SK-N-SH (cell line): ENCODE measurements at regions not wholly inside any gene's neighbourhood (a gene's known extent, or its start where the extent isn't known, plus 50 kb on each side); places are given as distances from the start of the nearest gene placed in this dataset.

ENCODE experiments used
- CTCF ChIA-PET: fragments of 300-600, 350-600 bp; formaldehyde crosslinking; extraction: SDS; loops from one replicate; lab custom pipeline; 2021; lab: Yijun Ruan, JAX
- POLR2A ChIA-PET: fragments of 350-600 bp; sonication (Branson Sonifier 250); formaldehyde crosslinking; extraction: SDS; loops from one replicate; lab custom pipeline; 2020; ENCODE audit warnings: antibody characterized with exemption, inconsistent platforms; lab: Yijun Ruan, JAX
- DNase-seq: peaks from one replicate; pipeline ENCODE4 v3.0.0; 2012
- H2AFZ ChIP-seq: fragments of 200-600 bp; sonication (generic); 2 replicates; pipeline ENCODE4 v1.8.1; 2016; ENCODE audit warnings: antibody characterized with exemption, mild to moderate bottlenecking, low read depth
- H3F3A ChIP-seq: fragments of 200-600 bp; sonication (generic); replicated peaks from 2 replicates; pipeline ENCODE3; 2016; ENCODE audit warnings: antibody characterized with exemption, mild to moderate bottlenecking; ENCODE audit not compliant: insufficient read depth
- H3K27ac ChIP-seq, 2 experiments: fragments of 200-500 bp in 1 of 2; fragments of 200-600 bp in 1 of 2; sonication (Bioruptor generic) in 1 of 2; sonication (generic), shearing (Covaris generic) in 1 of 2; 2 replicates each; pipeline versions ENCODE4 v1.5.1 to v1.6.1; 2014 to 2016; ENCODE audit warnings: low read depth in 2 of 2, inconsistent platforms in 1 of 2, low read length in 1 of 2, mild to moderate bottlenecking in 1 of 2, mixed read lengths in 1 of 2
- H3K27me3 ChIP-seq: fragments of 200-600 bp; sonication (generic), shearing (Covaris generic); 2 replicates; pipeline ENCODE4 v1.6.1; 2016; ENCODE audit warnings: mixed run types; ENCODE audit not compliant: insufficient read depth
- H3K36me3 ChIP-seq, 2 experiments: fragments of 200-500 bp in 1 of 2; fragments of 200-600 bp in 1 of 2; sonication (Bioruptor generic) in 1 of 2; sonication (generic) in 1 of 2; replicated peaks in 1 of 2; 2 replicates each; pipeline versions ENCODE3 to v1.5.1; 2014 to 2016; ENCODE audit warnings: low read length in 1 of 2, mild to moderate bottlenecking in 1 of 2; ENCODE audit not compliant: insufficient read depth in 2 of 2, control insufficient read depth in 1 of 2
- H3K4me1 ChIP-seq, 2 experiments: fragments of 200-500 bp in 1 of 2; fragments of 200-600 bp in 1 of 2; sonication (Bioruptor generic) in 1 of 2; sonication (generic), shearing (Covaris generic) in 1 of 2; 2 replicates each; pipeline versions ENCODE4 v1.5.1 to v1.6.1; 2014 to 2016; ENCODE audit warnings: low read depth in 1 of 2, low read length in 1 of 2, mixed run types in 1 of 2; ENCODE audit not compliant: insufficient read depth in 2 of 2, control insufficient read depth in 1 of 2
- H3K4me2 ChIP-seq: fragments of 200-600 bp; sonication (generic), shearing (Covaris generic); 2 replicates; pipeline ENCODE4 v1.6.1; 2017; ENCODE audit warnings: mixed run types
- H3K4me3 ChIP-seq, 2 experiments: fragments of 200-500 bp in 1 of 2; fragments of 200-600 bp in 1 of 2; sonication (Bioruptor generic) in 1 of 2; sonication (generic), shearing (Covaris generic) in 1 of 2; 2 replicates each; pipeline versions ENCODE4 v1.5.1 to v1.8.1; 2014 to 2016; ENCODE audit warnings: low read depth in 2 of 2, inconsistent platforms in 1 of 2, low read length in 1 of 2, mild to moderate bottlenecking in 1 of 2, mixed read lengths in 1 of 2, moderate library complexity in 1 of 2
- H3K79me2 ChIP-seq: fragments of 200-600 bp; sonication (generic); 2 replicates; pipeline ENCODE4 v1.8.1; 2017; ENCODE audit warnings: mild to moderate bottlenecking; ENCODE audit not compliant: insufficient read depth
- H3K9ac ChIP-seq: fragments of 200-600 bp; sonication (generic); 2 replicates; pipeline ENCODE4 v1.6.1; 2017; ENCODE audit warnings: mixed run types
- H3K9me2 ChIP-seq: fragments of 200-600 bp; sonication (generic); 2 replicates; pipeline ENCODE4 v1.6.1; 2017; ENCODE audit warnings: mixed run types
- H3K9me3 ChIP-seq: fragments of 200-600 bp; sonication (generic); 2 replicates; pipeline ENCODE4 v1.6.1; 2017; ENCODE audit warnings: mixed run types, mild to moderate bottlenecking, moderate library complexity
- H4K20me1 ChIP-seq: fragments of 200-600 bp; sonication (generic); 2 replicates; pipeline ENCODE4 v1.6.1; 2017; ENCODE audit warnings: mild to moderate bottlenecking, mixed run types; ENCODE audit not compliant: insufficient read depth
- CHD2 ChIP-seq: fragments of 150-350 bp; IDR thresholded peaks from 2 replicates; pipeline ENCODE4 v1.6.1; 2018; ENCODE audit warnings: low read length; ENCODE audit not compliant: partially characterized antibody
- FOSL2 ChIP-seq: IDR thresholded peaks from 2 replicates; pipeline ENCODE4 v1.4.0; 2012; ENCODE audit warnings: low read depth, mild to moderate bottlenecking, moderate library complexity, borderline replicate concordance
- FOXJ3 ChIP-seq: sonication (generic); formaldehyde crosslinking; IDR thresholded peaks from 2 replicates; pipeline ENCODE4 v1.5.1; 2020; ENCODE audit warnings: mild to moderate bottlenecking, missing genetic modification reagents
- GATA2 ChIP-seq: sonication (generic); formaldehyde crosslinking; IDR thresholded peaks from 2 replicates; pipeline ENCODE4 v1.5.0; 2020; ENCODE audit warnings: mild to moderate bottlenecking, missing genetic modification reagents
- MEF2A ChIP-seq: IDR thresholded peaks from 2 replicates; pipeline ENCODE4 v1.4.0; 2012; ENCODE audit warnings: low read depth, borderline replicate concordance
- POLR2AphosphoS5 ChIP-seq: IDR thresholded peaks from 2 replicates; pipeline ENCODE4 v1.6.1; 2012; ENCODE audit warnings: low read depth, low read length
- RFX5 ChIP-seq: IDR thresholded peaks from 2 replicates; pipeline ENCODE4 v1.6.1; 2012; ENCODE audit warnings: mild to moderate bottlenecking, improper control_type of control experiment, low read length
- TCF12 ChIP-seq: IDR thresholded peaks from 2 replicates; pipeline ENCODE4 v1.4.0; 2012
- TEAD4 ChIP-seq: IDR thresholded peaks from 2 replicates; pipeline ENCODE4 v1.4.0; 2012; ENCODE audit warnings: mild to moderate bottlenecking, borderline replicate concordance; ENCODE audit not compliant: insufficient read depth
- ZBTB33 ChIP-seq: IDR thresholded peaks from 2 replicates; pipeline ENCODE4 v1.4.0; 2012; ENCODE audit warnings: low read depth, borderline replicate concordance
- WGBS: methylation state at CpG from one replicate; pipeline ENCODE4 v1.1.6; 2017; ENCODE audit warnings: low lambda C conversion rate; 5-methylcytosine and 5-hydroxymethylcytosine counted together

- no peak overlapping the region for H2AFZ ChIP-seq
- no peaks in the 10 kb centered on the region for H3K36me3 ChIP-seq
- H3K27ac ChIP-seq, result no peak overlapping the region
- H3K9me2 ChIP-seq, result no peaks in the 10 kb centered on the region
- no peaks in the 10 kb centered on the region for H3K79me2 ChIP-seq
- H3K9ac ChIP-seq, result no peak overlapping the region
- CTCF ChIA-PET, result no interaction called here
- no peaks in the 10 kb centered on the region for H3K9me3 ChIP-seq
- H3K27me3 ChIP-seq, result no peaks in the 10 kb centered on the region
- POLR2A ChIA-PET, result no interaction called here
- no peak for TF ChIP-seq TEAD4
- TF ChIP-seq TCF12, result 0 out of 2 replicates have a peak, but pooled peaks have one; percentile 27
- TF ChIP-seq FOSL2, result peak; percentile 28; the same call in 1 of the 2 replicates
- TF ChIP-seq CHD2, result no peak
- TF ChIP-seq, all 33 proteins: peak for 2
- 38% methylated on average over 2 of the region's 2 CpGs for WGBS
- no peak for DNase-seq
- Histone ChIP-seq H3K4me1 (no peaks in the 10 kb centered on the region), H3F3A (no peaks in the 10 kb centered on the region), H3K4me3 (no peak overlapping the region), H3K4me2 (no peak overlapping the region), H4K20me1 (no peaks in the 10 kb centered on the region)
Observed at GRCh38 chr2:226362980-226363379, 436.6 kb downstream of the IRS1 start.

- ChIA-PET POLR2A (no interaction called here), CTCF (interaction anchor here (1.5 kb wide), 1 partner anchor 19 kb away, joined by 4 read pairs; no protein-coding TSS in a partner anchor)
- Histone ChIP-seq H3F3A (no peaks in the 10 kb centered on the region), H3K4me3 (no peak overlapping the region), H3K9ac (no peak overlapping the region), H3K4me1 (no peaks in the 10 kb centered on the region), H3K79me2 (no peaks in the 10 kb centered on the region), H3K9me2 (no peaks in the 10 kb centered on the region), H3K27me3 (no peaks in the 10 kb centered on the region), H2AFZ (no peak overlapping the region), H3K9me3 (no peaks in the 10 kb centered on the region), H3K4me2 (no peak overlapping the region), H4K20me1 (no peaks in the 10 kb centered on the region), H3K27ac (no peak overlapping the region), H3K36me3 (no peaks in the 10 kb centered on the region)
- TF ChIP-seq MEF2A (no peak), GATA2 (CRISPR knock-in tag) (no peak), POLR2AphosphoS5 (no peak), ZBTB33 (no peak), FOXJ3 (CRISPR knock-in tag) (no peak)
- WGBS, result 33% methylated on average over 2 of the region's 2 CpGs
- DNase-seq, result no peak
Observed at GRCh38 chr2:226360658-226361057, 439.0 kb downstream of the IRS1 start.

- no peaks in the 10 kb centered on the region for H3F3A ChIP-seq
- no peaks in the 10 kb centered on the region for H3K9me2 ChIP-seq
- H3K79me2 ChIP-seq, result no peaks in the 10 kb centered on the region
- POLR2A ChIA-PET, result no interaction called here
- no peaks in the 10 kb centered on the region for H4K20me1 ChIP-seq
- DNase-seq, result no peak
- H2AFZ ChIP-seq, result no peak overlapping the region
- H3K4me3 ChIP-seq, result no peak overlapping the region
- H3K4me2 ChIP-seq, result no peak overlapping the region
- no peaks in the 10 kb centered on the region for H3K36me3 ChIP-seq
- no peaks in the 10 kb centered on the region for H3K4me1 ChIP-seq
- no peaks in the 10 kb centered on the region for H3K27me3 ChIP-seq
- no peaks in the 10 kb centered on the region for H3K9me3 ChIP-seq
- 45% methylated on average over 5 of the region's 5 CpGs for WGBS
- CTCF ChIA-PET, result interaction anchor here (1.1 kb wide), 1 partner anchor 444 kb away, joined by 4 read pairs; no protein-coding TSS in a partner anchor
- TF ChIP-seq RFX5, result no peak
- TF ChIP-seq CHD2, result no peak
- H3K27ac ChIP-seq, result no peak overlapping the region
- no peak overlapping the region for H3K9ac ChIP-seq
Observed at GRCh38 chr2:226358688-226359087, 440.9 kb downstream of the IRS1 start.
